MCF 10A (cell line): ENCODE measurements at regions not wholly inside any gene's neighbourhood (a gene's known extent, or its start where the extent isn't known, plus 50 kb on each side); places are given as distances from the start of the nearest gene placed in this dataset.

ENCODE experiments used
- BruUV-seq: library from RNA; stranded (reverse); fragments of 400-500 nt; replicated peaks from 2 replicates; lab custom pipeline; 2021; lab: Mats Ljungman, UMichigan
- CTCF ChIA-PET: fragments of 300-600 bp; sonication (Branson Sonifier 250); formaldehyde crosslinking; extraction: SDS; loops from one replicate; lab custom pipeline; 2021; ENCODE audit warnings: antibody characterized with exemption, inconsistent platforms; lab: Yijun Ruan, JAX
- POLR2A ChIA-PET: fragments of 300-600, 350-650 bp; sonication (Branson Sonifier 250); formaldehyde crosslinking; extraction: SDS; loops from one replicate; lab custom pipeline; 2020; ENCODE audit warnings: antibody characterized with exemption, inconsistent platforms; lab: Yijun Ruan, JAX
- DNase-seq: peaks from one replicate; pipeline ENCODE4 v3.0.0-alpha.2; 2018; ENCODE audit not compliant: unreplicated experiment
- H3K27ac Mint-ChIP-seq: one replicate; pipeline ENCODE4 v1.8.0; 2022; ENCODE audit warnings: mild to moderate bottlenecking, low read depth, mixed read lengths; ENCODE audit not compliant: unreplicated experiment
- H3K27me3 Mint-ChIP-seq: one replicate; pipeline ENCODE4 v1.8.0; 2022; ENCODE audit warnings: mixed read lengths; ENCODE audit not compliant: insufficient read depth, unreplicated experiment
- H3K36me3 Mint-ChIP-seq: one replicate; pipeline ENCODE4 v1.8.0; 2022; ENCODE audit warnings: mild to moderate bottlenecking, moderate library complexity, mixed read lengths; ENCODE audit not compliant: insufficient read depth, unreplicated experiment
- H3K4me1 Mint-ChIP-seq: one replicate; pipeline ENCODE4 v1.8.0; 2022; ENCODE audit warnings: mixed read lengths; ENCODE audit not compliant: insufficient read depth, unreplicated experiment
- H3K4me3 Mint-ChIP-seq: one replicate; pipeline ENCODE4 v1.8.0; 2022; ENCODE audit warnings: mild to moderate bottlenecking, moderate library complexity, mixed read lengths; ENCODE audit not compliant: unreplicated experiment
- H3K9me3 Mint-ChIP-seq: one replicate; pipeline ENCODE4 v1.8.0; 2022; ENCODE audit warnings: mixed read lengths; ENCODE audit not compliant: unreplicated experiment
- intact Hi-C: fragments of 100-400 bp; cut with micrococcal nuclease; formaldehyde crosslinking; loops from 2 replicates; pipeline ENCODE4 v1.14.1; 2022
- TF ChIP-seq, protein P1 (sequence below): fragments of 200-600 bp; IDR thresholded peaks from one replicate; pipeline ENCODE4 v1.8.0; 2022; ENCODE audit warnings: antibody characterized with exemption, mild to moderate bottlenecking; ENCODE audit not compliant: unreplicated experiment

DNA sequence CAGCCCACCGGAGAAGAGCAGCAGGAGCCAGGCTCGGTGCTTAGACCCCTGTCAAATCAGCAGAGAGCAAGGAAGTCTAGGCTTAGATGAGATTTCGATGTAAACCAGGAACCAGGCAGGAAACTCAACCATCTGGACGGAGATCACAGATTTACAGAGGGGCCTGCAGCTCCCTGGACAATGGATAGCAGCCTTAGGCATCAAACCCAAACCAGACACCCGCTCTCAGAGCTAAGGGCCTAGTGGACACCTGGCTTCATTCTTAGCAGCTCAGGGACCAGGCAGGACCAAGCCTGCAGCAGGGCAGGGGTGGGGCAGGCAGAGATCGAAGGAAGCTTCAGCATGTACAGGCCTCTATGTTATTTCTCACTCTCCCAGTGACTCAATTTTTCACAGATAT lies 127.8 kb upstream of the FMN2 start:
- Mint-ChIP-seq H3K36me3 (no peaks in the 10 kb centered on the region), H3K4me3 (no peak overlapping the region), H3K27me3 (peaks cover 21% of the 10 kb centered on the region), H3K27ac (no peak overlapping the region), H3K9me3 (no peaks in the 10 kb centered on the region), H3K4me1 (no peaks in the 10 kb centered on the region)
- TF ChIP-seq, protein P1, sequence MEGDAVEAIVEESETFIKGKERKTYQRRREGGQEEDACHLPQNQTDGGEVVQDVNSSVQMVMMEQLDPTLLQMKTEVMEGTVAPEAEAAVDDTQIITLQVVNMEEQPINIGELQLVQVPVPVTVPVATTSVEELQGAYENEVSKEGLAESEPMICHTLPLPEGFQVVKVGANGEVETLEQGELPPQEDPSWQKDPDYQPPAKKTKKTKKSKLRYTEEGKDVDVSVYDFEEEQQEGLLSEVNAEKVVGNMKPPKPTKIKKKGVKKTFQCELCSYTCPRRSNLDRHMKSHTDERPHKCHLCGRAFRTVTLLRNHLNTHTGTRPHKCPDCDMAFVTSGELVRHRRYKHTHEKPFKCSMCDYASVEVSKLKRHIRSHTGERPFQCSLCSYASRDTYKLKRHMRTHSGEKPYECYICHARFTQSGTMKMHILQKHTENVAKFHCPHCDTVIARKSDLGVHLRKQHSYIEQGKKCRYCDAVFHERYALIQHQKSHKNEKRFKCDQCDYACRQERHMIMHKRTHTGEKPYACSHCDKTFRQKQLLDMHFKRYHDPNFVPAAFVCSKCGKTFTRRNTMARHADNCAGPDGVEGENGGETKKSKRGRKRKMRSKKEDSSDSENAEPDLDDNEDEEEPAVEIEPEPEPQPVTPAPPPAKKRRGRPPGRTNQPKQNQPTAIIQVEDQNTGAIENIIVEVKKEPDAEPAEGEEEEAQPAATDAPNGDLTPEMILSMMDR: no peak
- no peak for DNase-seq
- ChIA-PET POLR2A (no interaction called here), CTCF (interaction anchor here (0.6 to 7.7 kb wide), 9 partner anchors 9 to 768 kb away, joined by 3 to 115 read pairs (median 6); no protein-coding TSS in a partner anchor)
- no TSS peak for BruUV-seq
- intact Hi-C loops: no loop called here

DNA sequence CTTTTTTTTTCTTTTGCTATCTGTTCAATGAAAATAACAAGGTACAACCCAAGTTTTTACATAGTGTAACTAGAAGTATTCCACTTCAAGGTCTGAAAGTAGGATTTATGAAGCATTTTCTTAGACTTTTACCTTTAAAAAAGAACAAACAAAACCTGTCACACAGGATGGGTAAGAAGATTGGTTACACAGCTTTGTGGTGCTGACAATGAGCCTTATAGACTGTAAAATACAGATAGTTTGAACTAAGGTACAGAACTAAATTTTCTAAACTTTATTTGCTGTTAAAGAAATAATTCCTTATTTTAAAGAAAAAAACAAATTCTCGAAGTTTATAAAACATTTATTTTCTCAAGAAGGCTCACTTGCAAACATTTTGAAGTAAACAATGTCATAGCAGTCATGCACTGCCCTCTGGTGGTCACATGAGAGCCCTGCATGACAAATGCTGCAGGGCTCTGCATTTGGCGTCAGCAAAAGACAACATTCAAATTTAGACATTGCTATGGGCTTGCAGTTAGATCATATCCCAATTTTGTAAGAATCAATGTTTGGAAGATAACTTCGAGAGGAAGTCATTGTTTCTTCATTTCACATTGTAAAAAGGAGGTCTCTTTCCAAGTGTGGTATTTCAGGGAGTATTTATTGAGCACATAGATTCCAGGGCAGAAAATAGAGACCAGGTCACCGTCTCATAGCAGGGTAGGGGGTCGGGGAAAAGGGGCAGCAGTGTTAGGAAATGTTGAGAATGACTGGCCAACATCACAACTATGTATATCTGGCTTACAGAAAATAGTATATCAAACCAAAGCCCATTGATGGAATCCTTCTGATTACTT lies 115.3 kb upstream of the FMN2 start:
- H3K4me1 Mint-ChIP-seq: no peaks in the 10 kb centered on the region
- H3K27me3 Mint-ChIP-seq: peaks cover 31% of the 10 kb centered on the region
- H3K9me3 Mint-ChIP-seq: peaks cover 8% of the 10 kb centered on the region
- CTCF ChIA-PET: interaction anchor here (0.5 to 8.2 kb wide), 40 partner anchors 9 to 1739 kb away, joined by 3 to 213 read pairs (median 4); no protein-coding TSS in a partner anchor
- POLR2A ChIA-PET: interaction anchor here (1.9 kb wide), 1 partner anchor 66 kb away, joined by 5 read pairs; no protein-coding TSS in a partner anchor
- no TSS peak for BruUV-seq
- no peaks in the 10 kb centered on the region for H3K36me3 Mint-ChIP-seq
- TF ChIP-seq, protein P1: peak; percentile 100
- H3K27ac Mint-ChIP-seq: no peak overlapping the region
- intact Hi-C loops: loop anchor here (1.0 to 5.0 kb wide), 6 partner anchors 25 to 1024 kb away; no protein-coding TSS in a partner anchor
- DNase-seq: peak; percentile 85
- H3K4me3 Mint-ChIP-seq: no peak overlapping the region

GRCh38 chr1:239977416-239977815 lies 114.3 kb upstream of the FMN2 start:
- no peaks in the 10 kb centered on the region for H3K4me1 Mint-ChIP-seq
- H3K4me3 Mint-ChIP-seq: no peak overlapping the region
- H3K36me3 Mint-ChIP-seq: no peaks in the 10 kb centered on the region
- TF ChIP-seq, protein P1: no peak
- H3K27ac Mint-ChIP-seq: no peak overlapping the region
- BruUV-seq: no TSS peak
- intact Hi-C loops: loop anchor here (2.0 to 5.0 kb wide), 3 partner anchors 63 to 1025 kb away; no protein-coding TSS in a partner anchor
- H3K9me3 Mint-ChIP-seq: peaks cover 8% of the 10 kb centered on the region
- no peak for DNase-seq
- ChIA-PET CTCF (interaction anchor here (0.5 to 8.2 kb wide), 39 partner anchors 8 to 1776 kb away, joined by 3 to 213 read pairs (median 3); no protein-coding TSS in a partner anchor), POLR2A (interaction anchor here (1.9 kb wide), 1 partner anchor 67 kb away, joined by 5 read pairs; no protein-coding TSS in a partner anchor)
- peaks cover 22% of the 10 kb centered on the region for H3K27me3 Mint-ChIP-seq

DNA sequence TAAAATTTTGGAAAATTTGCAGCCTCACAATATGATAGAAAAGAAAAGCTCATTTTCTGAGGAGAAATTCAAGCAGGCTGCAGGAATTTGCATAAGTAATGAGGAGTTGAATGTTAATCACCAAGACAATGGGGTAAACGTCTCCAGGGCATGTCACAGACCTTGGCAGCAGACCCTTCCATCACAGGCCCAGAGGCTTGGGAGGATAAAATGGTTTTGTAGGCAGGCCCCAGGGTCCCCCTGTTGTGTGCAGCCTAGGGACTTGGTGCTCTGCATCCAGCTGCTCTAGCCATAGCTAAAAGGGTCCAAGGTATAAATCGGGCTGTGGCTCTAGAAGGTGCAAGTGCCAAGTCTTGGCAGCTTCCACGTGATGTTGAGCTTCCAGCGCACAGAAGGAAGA lies 112.2 kb upstream of the FMN2 start:
- BruUV-seq: no TSS peak
- DNase-seq: no peak
- POLR2A ChIA-PET: no interaction called here
- intact Hi-C loops: loop anchor here (5.0 kb wide), 1 partner anchor 1027 kb away; no protein-coding TSS in a partner anchor
- Mint-ChIP-seq H3K4me1 (no peaks in the 10 kb centered on the region), H3K27me3 (peaks cover 8% of the 10 kb centered on the region), H3K4me3 (no peak overlapping the region), H3K27ac (no peak overlapping the region), H3K36me3 (no peaks in the 10 kb centered on the region), H3K9me3 (peaks cover 12% of the 10 kb centered on the region)
- TF ChIP-seq, protein P1: no peak
- CTCF ChIA-PET: interaction anchor here (0.6 to 8.2 kb wide), 8 partner anchors 8 to 1549 kb away, joined by 3 to 213 read pairs (median 3); no protein-coding TSS in a partner anchor
